ENCODE measurements at regions not wholly inside any gene's neighbourhood (a gene's known extent, or its start where the extent isn't known, plus 50 kb on each side); places are given as distances from the start of the nearest gene placed in this dataset.

DNA sequence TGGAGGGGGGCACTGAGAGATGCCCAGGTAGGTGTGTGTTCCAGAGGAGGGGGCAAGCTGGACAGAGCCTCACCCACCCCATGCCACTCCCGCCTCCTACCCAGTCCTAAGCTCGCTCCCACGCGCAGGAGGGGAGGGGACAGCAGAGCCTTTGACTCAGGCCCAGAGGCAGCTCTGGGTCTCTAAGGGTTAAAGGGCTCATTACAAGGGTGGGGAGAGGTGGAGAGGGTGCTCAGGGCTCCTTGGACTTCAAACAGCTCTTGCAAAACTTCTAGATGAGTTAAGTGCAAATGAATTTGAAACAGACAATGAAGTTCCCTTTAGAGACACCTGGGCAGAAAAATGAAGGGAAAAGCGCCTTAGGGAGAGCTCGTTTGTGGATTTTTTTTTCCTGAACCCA lies 104.2 kb upstream of the CASZ1 start:
- Histone ChIP-seq H3K27ac (no peak overlapping the region), H3K9me3 (no peaks in the 10 kb centered on the region), H3K4me3 (no peak overlapping the region), H3K36me3 (no peaks in the 10 kb centered on the region), H3K4me1 (no peaks in the 10 kb centered on the region), H3K27me3 (no peaks in the 10 kb centered on the region)
- no peak for DNase-seq
- TF ChIP-seq, protein P1, sequence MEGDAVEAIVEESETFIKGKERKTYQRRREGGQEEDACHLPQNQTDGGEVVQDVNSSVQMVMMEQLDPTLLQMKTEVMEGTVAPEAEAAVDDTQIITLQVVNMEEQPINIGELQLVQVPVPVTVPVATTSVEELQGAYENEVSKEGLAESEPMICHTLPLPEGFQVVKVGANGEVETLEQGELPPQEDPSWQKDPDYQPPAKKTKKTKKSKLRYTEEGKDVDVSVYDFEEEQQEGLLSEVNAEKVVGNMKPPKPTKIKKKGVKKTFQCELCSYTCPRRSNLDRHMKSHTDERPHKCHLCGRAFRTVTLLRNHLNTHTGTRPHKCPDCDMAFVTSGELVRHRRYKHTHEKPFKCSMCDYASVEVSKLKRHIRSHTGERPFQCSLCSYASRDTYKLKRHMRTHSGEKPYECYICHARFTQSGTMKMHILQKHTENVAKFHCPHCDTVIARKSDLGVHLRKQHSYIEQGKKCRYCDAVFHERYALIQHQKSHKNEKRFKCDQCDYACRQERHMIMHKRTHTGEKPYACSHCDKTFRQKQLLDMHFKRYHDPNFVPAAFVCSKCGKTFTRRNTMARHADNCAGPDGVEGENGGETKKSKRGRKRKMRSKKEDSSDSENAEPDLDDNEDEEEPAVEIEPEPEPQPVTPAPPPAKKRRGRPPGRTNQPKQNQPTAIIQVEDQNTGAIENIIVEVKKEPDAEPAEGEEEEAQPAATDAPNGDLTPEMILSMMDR (IDR thresholded peaks at IDR 0.05): no peak
- no peak for TF ChIP-seq POLR2A (IDR thresholded peaks at IDR 0.05)
- intact Hi-C loops (cut with DNase I; ENCODE audit: low total_unique reads): no loop called here

DNA sequence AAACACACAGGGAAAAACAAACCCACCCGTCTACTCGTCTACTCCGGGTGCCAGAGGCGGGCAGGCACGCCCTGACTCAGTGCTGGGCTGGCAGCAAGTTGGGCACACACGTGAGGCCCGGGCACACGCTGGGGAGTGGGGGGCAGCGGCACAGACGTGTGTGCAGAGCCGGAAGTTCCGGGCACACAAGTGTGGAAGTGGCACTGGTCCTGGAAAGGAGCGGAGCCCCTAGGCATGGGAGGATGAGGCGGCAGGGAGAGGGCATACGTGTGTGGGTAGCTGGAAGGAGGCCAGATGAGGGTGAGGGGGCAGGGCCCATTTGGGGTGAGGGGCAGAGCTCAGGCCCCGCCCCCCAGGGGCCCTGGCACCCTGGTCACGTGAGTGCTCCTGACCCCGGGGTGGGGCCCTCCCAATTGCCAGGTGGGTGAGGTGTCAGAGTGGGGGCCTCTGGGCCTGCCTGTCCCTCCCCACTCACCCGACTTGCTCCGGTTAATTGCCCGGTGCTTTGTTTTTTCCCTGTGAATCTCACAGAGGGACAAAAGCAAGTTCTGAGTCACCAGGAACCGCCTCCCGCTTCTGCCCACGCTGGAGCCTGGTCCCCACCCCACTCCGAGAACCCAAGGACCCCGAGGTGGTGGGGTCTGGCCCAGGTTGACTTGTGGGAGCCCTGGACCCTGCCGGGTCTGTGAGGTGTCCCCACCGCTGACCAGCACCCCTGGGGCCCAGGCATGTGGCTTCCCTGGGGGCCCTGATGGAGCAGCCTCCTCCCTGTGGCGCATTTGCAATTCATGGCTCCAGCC lies 104.8 kb upstream of the CASZ1 start:
- no peak for DNase-seq
- Histone ChIP-seq H3K27ac (no peak overlapping the region), H3K9me3 (no peaks in the 10 kb centered on the region), H3K36me3 (no peaks in the 10 kb centered on the region), H3K4me1 (no peaks in the 10 kb centered on the region), H3K4me3 (no peak overlapping the region), H3K27me3 (no peaks in the 10 kb centered on the region)
- no peak for TF ChIP-seq POLR2A (IDR thresholded peaks at IDR 0.05)
- TF ChIP-seq, protein P1 (IDR thresholded peaks at IDR 0.05): no peak
- intact Hi-C loops (cut with DNase I; ENCODE audit: low total_unique reads): no loop called here

DNA sequence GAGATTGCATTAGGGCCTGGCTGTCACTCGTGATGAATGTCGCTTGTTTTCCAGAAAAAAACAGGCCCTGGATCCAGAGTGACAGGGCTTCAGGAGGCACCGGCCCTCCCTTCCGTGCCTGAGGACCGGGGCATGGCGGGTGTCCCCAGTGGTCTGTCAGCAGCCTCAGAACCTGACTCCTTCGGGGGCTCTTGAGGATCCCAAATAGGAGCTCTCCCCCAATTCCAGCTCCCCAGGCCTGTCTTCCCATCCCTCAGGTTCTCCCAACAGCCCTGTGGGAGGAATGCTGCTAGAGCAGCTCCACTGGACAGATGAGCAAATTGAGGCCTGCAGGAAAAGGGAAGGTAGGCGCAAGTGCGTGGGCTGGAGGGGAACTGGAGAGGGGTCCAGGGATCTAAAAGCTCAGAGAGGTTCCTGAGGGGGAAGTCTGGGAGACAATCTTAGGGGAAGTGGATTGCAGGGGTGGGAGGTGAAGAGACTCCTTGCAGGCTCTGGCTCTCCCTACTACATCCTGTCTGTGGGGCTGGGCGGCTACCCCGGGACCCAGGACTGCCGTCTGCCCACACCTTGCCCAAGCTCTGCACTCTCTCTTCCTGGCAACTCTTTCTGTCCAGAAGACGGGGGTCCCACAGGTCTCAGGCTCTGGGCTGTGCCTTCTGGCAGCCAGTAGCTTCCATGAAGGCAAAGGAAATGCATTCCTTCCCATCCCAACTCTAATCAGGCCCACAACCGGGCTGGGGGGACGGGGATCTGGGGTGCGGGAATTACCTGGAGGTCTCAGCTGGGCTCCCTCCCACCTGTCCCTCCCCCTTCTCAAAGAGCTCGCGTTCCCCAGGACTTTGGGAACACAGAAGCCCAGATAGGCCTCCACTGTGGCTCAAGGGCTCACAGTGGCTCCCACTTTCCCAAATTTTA lies 105.7 kb upstream of the CASZ1 start:
- no peaks in the 10 kb centered on the region for H3K9me3 ChIP-seq
- intact Hi-C loops (cut with DNase I; ENCODE audit: low total_unique reads): no loop called here
- H3K36me3 ChIP-seq: no peaks in the 10 kb centered on the region
- no peak for DNase-seq
- no peaks in the 10 kb centered on the region for H3K4me1 ChIP-seq
- no peak for TF ChIP-seq POLR2A (IDR thresholded peaks at IDR 0.05)
- TF ChIP-seq, protein P1 (IDR thresholded peaks at IDR 0.05): no peak
- no peak overlapping the region for H3K27ac ChIP-seq
- no peak overlapping the region for H3K4me3 ChIP-seq
- no peaks in the 10 kb centered on the region for H3K27me3 ChIP-seq

DNA sequence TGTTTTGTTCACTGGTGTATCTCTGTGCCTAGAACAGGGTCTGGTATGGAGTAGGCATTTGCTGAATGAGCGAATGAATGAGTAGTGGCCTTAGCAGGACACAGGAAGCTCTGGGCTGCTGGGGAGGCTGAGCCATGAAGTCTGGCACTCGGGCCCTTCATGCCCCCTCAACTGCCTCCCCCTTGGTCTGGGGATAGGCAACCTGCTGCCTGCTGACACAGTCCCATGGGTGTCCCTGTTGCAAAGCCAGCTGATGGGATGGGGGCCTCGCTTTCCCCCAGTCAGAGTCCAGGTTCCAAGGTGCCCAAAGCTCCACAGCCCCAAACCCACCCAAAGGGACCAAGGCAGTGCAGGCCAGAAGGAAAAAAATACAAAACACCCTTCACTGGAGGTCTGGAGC lies 107.0 kb upstream of the CASZ1 start:
- no peaks in the 10 kb centered on the region for H3K9me3 ChIP-seq
- intact Hi-C loops (cut with DNase I; ENCODE audit: low total_unique reads): no loop called here
- H3K27ac ChIP-seq: no peak overlapping the region
- H3K36me3 ChIP-seq: no peaks in the 10 kb centered on the region
- H3K27me3 ChIP-seq: no peaks in the 10 kb centered on the region
- H3K4me1 ChIP-seq: no peaks in the 10 kb centered on the region
- no peak for DNase-seq
- TF ChIP-seq, protein P1 (IDR thresholded peaks at IDR 0.05): no peak
- no peak for TF ChIP-seq POLR2A (IDR thresholded peaks at IDR 0.05)
- no peak overlapping the region for H3K4me3 ChIP-seq

DNA sequence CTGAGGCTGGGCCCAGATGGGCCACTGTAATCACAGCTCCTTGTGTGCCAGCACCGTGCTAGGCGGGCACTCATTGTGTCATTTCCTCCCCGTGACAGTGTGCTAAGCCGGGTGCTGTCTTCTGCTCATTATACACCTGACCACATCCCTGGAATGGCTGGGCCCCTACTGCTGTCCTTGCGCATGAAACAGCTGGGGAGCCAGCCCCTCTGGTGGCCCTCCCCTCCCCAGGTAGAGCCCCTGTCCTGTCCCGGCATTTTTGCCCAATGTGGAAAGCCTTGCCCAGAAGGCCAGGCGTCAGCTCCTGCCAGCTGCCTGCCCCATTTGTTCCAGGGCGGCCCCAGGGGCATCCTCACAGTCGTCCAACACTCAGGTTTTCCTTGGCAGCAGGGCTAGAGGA lies 107.4 kb upstream of the CASZ1 start:
- Histone ChIP-seq H3K27me3 (no peaks in the 10 kb centered on the region), H3K36me3 (no peaks in the 10 kb centered on the region), H3K4me1 (no peaks in the 10 kb centered on the region), H3K27ac (no peak overlapping the region), H3K9me3 (no peaks in the 10 kb centered on the region), H3K4me3 (no peak overlapping the region)
- DNase-seq: no peak
- TF ChIP-seq, protein P1 (IDR thresholded peaks at IDR 0.05): no peak
- TF ChIP-seq POLR2A (IDR thresholded peaks at IDR 0.05): no peak
- intact Hi-C loops (cut with DNase I; ENCODE audit: low total_unique reads): no loop called here

All from uterus (tissue), 3 donors.